Fibroblast of lung (primary cell): ENCODE measurements at regions not wholly inside any gene's neighbourhood (a gene's known extent, or its start where the extent isn't known, plus 50 kb on each side); places are given as distances from the start of the nearest gene placed in this dataset.

Experiments
- DNase-seq, 2 donors: peaks; one replicate each; pipeline versions ENCODE4 v3.0.0 to v3.0.0-alpha.2; 2010; ENCODE audit warnings: low read depth in 2 of 2
- H2AFZ ChIP-seq: 2 replicates; pipeline ENCODE4 v1.5.1; 2012; ENCODE audit warnings: low read length, control low read depth, inconsistent platforms
- H3K27ac ChIP-seq: 2 replicates; pipeline ENCODE4 v1.5.1; 2011; ENCODE audit warnings: low read length, control low read depth; ENCODE audit not compliant: insufficient read depth
- H3K27me3 ChIP-seq: 2 replicates; pipeline ENCODE4 v1.5.1; 2011; ENCODE audit warnings: mild to moderate bottlenecking, low read length; ENCODE audit not compliant: control insufficient read depth, insufficient read depth
- H3K36me3 ChIP-seq: 2 replicates; pipeline ENCODE4 v1.5.1; 2011; ENCODE audit warnings: low read length; ENCODE audit not compliant: control insufficient read depth, insufficient read depth
- H3K4me1 ChIP-seq: 2 replicates; pipeline ENCODE4 v1.5.1; 2011; ENCODE audit warnings: low read length; ENCODE audit not compliant: control insufficient read depth, insufficient read depth; ENCODE audit errors: extremely low read depth
- H3K4me2 ChIP-seq: 2 replicates; pipeline ENCODE4 v1.5.1; 2011; ENCODE audit warnings: low read length, control low read depth; ENCODE audit not compliant: insufficient read depth; ENCODE audit errors: extremely low read depth
- H3K4me3 ChIP-seq, 4 experiments: fragments of 200-600 bp in 1 of 4; sonication (generic) in 1 of 4; replicated peaks in 1 of 4; 2 replicates each; pipeline ENCODE4 v1.5.1; 2011 to 2016; ENCODE audit warnings: low read length in 4 of 4, low read depth in 3 of 4, mild to moderate bottlenecking in 3 of 4, control low read depth in 2 of 4, inconsistent platforms in 1 of 4, mixed read lengths in 1 of 4; ENCODE audit not compliant: insufficient read depth in 1 of 4; ENCODE audit errors: control extremely low read depth in 1 of 4
- H3K79me2 ChIP-seq: 2 replicates; pipeline ENCODE4 v1.5.1; 2012; ENCODE audit warnings: mild to moderate bottlenecking, low read length, inconsistent platforms; ENCODE audit not compliant: control insufficient read depth, insufficient read depth
- H3K9ac ChIP-seq: 2 replicates; pipeline ENCODE4 v1.5.1; 2011; ENCODE audit warnings: mild to moderate bottlenecking, low read length, control low read depth; ENCODE audit not compliant: insufficient read depth
- H3K9me3 ChIP-seq: 2 replicates; pipeline ENCODE4 v1.5.1; 2012; ENCODE audit warnings: low read depth, low read length; ENCODE audit not compliant: control insufficient read depth, insufficient read depth
- H4K20me1 ChIP-seq: 2 replicates; pipeline ENCODE4 v1.5.1; 2011; ENCODE audit warnings: low read length; ENCODE audit not compliant: control insufficient read depth, insufficient read depth; ENCODE audit errors: extremely low read depth
- EZH2 ChIP-seq: IDR thresholded peaks from 2 replicates; pipeline ENCODE4 v1.5.1; 2012; ENCODE audit warnings: low read length, control low read depth, mild to moderate bottlenecking; ENCODE audit errors: missing control alignments
- TF ChIP-seq, protein P1 (sequence below), 2 donors: IDR thresholded peaks in 1 of 2; conservative IDR thresholded peaks in 1 of 2; 1 replicate in 1 of 2; 2 replicates in 1 of 2; pipeline ENCODE4 v1.5.1; 2011 to 2012; ENCODE audit warnings: low read length in 2 of 2, control low read depth in 1 of 2, inconsistent platforms in 1 of 2, low read depth in 1 of 2, mild to moderate bottlenecking in 1 of 2

DNA sequence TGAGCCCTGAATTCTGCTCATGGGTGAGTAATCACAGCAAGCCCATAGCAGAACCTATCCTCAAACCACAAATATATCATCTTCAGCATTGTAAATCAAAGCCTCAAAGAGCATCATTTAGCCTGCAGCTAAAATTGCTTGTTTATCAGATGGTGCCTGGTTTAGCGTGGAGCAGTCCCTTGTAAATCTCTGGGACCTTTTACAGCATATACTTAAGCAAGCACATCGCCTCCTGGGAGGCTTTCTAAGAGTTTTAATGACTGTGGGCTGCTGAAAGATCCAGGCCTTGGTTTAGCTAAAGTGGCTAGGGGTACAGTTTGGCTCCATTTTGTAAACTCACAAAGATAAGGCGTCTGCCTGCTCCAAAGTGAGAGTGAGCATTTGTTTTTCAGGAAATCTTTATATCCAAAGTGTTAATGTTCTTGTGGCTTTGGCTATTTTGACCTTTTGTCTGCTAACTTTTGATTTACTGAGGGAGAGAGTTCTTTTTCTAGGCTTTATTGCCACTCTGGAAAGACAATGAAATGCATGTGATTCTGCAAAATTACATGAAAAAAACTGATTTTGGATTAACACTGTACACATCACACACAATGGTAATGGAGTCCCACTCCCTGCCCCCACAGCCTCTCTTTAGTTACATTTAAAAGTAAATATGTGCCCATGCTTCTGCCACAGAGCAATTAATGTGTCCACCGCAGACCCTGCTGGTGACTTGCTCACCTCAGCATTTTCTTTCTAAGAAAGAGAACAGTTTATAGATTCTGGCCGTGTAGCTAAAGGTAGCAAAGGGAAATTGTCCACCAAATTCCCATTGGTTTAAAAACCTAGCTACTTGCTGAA is 194.8 kb downstream of the LNPK start:
- no peak overlapping the region for H2AFZ ChIP-seq
- H3K27ac ChIP-seq = no peak overlapping the region
- H3K9ac ChIP-seq = no peak overlapping the region
- H3K36me3 ChIP-seq = no peaks in the 10 kb centered on the region
- H4K20me1 ChIP-seq = no peaks in the 10 kb centered on the region
- no peaks in the 10 kb centered on the region for H3K9me3 ChIP-seq
- H3K4me1 ChIP-seq = no peaks in the 10 kb centered on the region
- no peak overlapping the region for H3K4me2 ChIP-seq
- no peaks in the 10 kb centered on the region for H3K79me2 ChIP-seq
- DNase-seq = peak; percentile 8 to 66
- TF ChIP-seq, protein P1, sequence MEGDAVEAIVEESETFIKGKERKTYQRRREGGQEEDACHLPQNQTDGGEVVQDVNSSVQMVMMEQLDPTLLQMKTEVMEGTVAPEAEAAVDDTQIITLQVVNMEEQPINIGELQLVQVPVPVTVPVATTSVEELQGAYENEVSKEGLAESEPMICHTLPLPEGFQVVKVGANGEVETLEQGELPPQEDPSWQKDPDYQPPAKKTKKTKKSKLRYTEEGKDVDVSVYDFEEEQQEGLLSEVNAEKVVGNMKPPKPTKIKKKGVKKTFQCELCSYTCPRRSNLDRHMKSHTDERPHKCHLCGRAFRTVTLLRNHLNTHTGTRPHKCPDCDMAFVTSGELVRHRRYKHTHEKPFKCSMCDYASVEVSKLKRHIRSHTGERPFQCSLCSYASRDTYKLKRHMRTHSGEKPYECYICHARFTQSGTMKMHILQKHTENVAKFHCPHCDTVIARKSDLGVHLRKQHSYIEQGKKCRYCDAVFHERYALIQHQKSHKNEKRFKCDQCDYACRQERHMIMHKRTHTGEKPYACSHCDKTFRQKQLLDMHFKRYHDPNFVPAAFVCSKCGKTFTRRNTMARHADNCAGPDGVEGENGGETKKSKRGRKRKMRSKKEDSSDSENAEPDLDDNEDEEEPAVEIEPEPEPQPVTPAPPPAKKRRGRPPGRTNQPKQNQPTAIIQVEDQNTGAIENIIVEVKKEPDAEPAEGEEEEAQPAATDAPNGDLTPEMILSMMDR (conservative IDR thresholded peaks at IDR 0.05 in 1 of 2, IDR thresholded peaks at IDR 0.05 in 1 of 2; ENCODE audit: low read depth in 1 of 2, low read length in 2 of 2) = no peak
- TF ChIP-seq EZH2 = no peak
- no peaks in the 10 kb centered on the region for H3K27me3 ChIP-seq
- no peak overlapping the region for H3K4me3 ChIP-seq

DNA sequence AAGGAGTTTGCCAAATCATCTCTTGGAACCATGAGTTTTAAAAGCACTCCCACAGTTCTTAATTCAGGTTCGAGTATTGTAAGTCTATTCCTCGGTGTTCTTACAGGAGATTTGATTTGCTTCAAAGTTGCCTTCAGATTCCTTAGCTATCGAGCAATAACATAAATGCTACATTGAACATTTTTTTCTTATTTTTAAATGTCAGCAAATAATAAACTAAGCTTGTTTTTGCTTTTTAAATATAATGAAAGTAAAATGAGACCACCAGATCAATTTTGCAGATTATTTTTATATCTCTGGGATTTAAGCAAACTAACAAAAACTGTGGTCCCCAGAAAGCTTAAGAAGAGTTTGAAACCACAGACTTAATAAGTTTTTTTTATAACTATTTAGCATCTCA is 195.5 kb downstream of the LNPK start:
- no peak for DNase-seq
- Histone ChIP-seq H3K4me3 (no peak overlapping the region), H3K4me2 (no peak overlapping the region)

DNA sequence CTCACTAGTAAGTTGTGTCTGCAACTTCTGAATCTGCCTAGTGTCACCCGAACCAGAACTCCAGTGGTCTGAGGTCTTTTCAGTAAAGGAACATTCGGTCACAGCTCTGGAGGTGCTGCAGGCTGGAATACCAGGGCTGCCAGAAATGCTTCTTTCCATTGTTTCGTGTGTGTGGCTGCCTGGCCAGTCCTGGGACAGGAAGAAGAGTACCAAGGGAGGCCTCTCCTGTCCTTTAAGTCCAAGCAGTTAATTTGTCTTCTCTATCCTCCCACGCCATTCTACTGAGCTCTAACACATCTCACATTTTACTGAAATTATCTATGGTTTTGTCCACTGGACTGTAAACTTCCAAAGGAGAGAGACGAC is 196.0 kb downstream of the LNPK start:
- DNase-seq = peak in 1 of 2 donors; percentile 40
- TF ChIP-seq EZH2 = no peak
- TF ChIP-seq, protein P1 (conservative IDR thresholded peaks at IDR 0.05 in 1 of 2, IDR thresholded peaks at IDR 0.05 in 1 of 2; ENCODE audit: low read depth in 1 of 2, low read length in 2 of 2) = no peak

More for the DNA sequence above, 195.5 kb downstream of the LNPK start:
- Histone ChIP-seq H3K27ac (no peak overlapping the region), H3K4me1 (no peaks in the 10 kb centered on the region), H3K9me3 (no peaks in the 10 kb centered on the region), H4K20me1 (no peaks in the 10 kb centered on the region), H2AFZ (no peak overlapping the region), H3K9ac (no peak overlapping the region), H3K36me3 (no peaks in the 10 kb centered on the region), H3K27me3 (no peaks in the 10 kb centered on the region), H3K79me2 (no peaks in the 10 kb centered on the region)
- TF ChIP-seq EZH2 = no peak
- TF ChIP-seq, protein P1 (conservative IDR thresholded peaks at IDR 0.05 in 1 of 2, IDR thresholded peaks at IDR 0.05 in 1 of 2; ENCODE audit: low read depth in 1 of 2, low read length in 2 of 2) = no peak

More for the DNA sequence above, 196.0 kb downstream of the LNPK start:
- H3K27ac ChIP-seq = no peak overlapping the region
- H3K9me3 ChIP-seq = no peaks in the 10 kb centered on the region
- H3K4me1 ChIP-seq = no peaks in the 10 kb centered on the region
- H3K27me3 ChIP-seq = no peaks in the 10 kb centered on the region
- no peak overlapping the region for H3K4me2 ChIP-seq
- no peak overlapping the region for H3K9ac ChIP-seq
- H3K79me2 ChIP-seq = no peaks in the 10 kb centered on the region
- H2AFZ ChIP-seq = no peak overlapping the region
- no peaks in the 10 kb centered on the region for H3K36me3 ChIP-seq
- H4K20me1 ChIP-seq = no peaks in the 10 kb centered on the region
- H3K4me3 ChIP-seq = no peak overlapping the region
